HCT116 (cell line): ENCODE measurements at regions not wholly inside any gene's neighbourhood (a gene's known extent, or its start where the extent isn't known, plus 50 kb on each side); places are given as distances from the start of the nearest gene placed in this dataset.

Experiments
- ATF3 ChIP-seq: IDR thresholded peaks from 2 replicates; pipeline ENCODE4 v1.6.1; 2012
- CTCF ChIP-seq, 3 experiments: fragments of 200-600 bp in 1 of 3; sonication (generic) in 1 of 3; IDR thresholded peaks in 2 of 3; conservative IDR thresholded peaks in 1 of 3; 2 replicates each; pipeline ENCODE4 v1.5.1; 2012 to 2017; ENCODE audit warnings: low read depth in 2 of 3, low read length in 2 of 3, antibody characterized with exemption in 1 of 3, borderline replicate concordance in 1 of 3, control low read depth in 1 of 3, mild to moderate bottlenecking in 1 of 3, mixed read lengths in 1 of 3, mixed run types in 1 of 3, moderate library complexity in 1 of 3; ENCODE audit not compliant: insufficient read depth in 1 of 3
- EZH2 ChIP-seq: fragments of 200-600 bp; sonication (generic); IDR thresholded peaks from 2 replicates; pipeline ENCODE4 v1.6.1; 2017; ENCODE audit warnings: antibody characterized with exemption, mixed run types
- EZH2phosphoT487 ChIP-seq: fragments of 200-600 bp; IDR thresholded peaks from 2 replicates; pipeline ENCODE4 v1.6.1; 2018; ENCODE audit warnings: antibody characterized with exemption, borderline replicate concordance
- MAX ChIP-seq: IDR thresholded peaks from 2 replicates; pipeline ENCODE4 v1.6.1; 2012
- POLR2A ChIP-seq: IDR thresholded peaks from 2 replicates; pipeline ENCODE4 v1.7.0; 2011; ENCODE audit warnings: borderline replicate concordance; ENCODE audit not compliant: insufficient read depth, insufficient read length; ENCODE audit errors: extremely low read depth
- POLR2AphosphoS5 ChIP-seq: IDR thresholded peaks from 2 replicates; pipeline ENCODE4 v1.6.1; 2011; ENCODE audit warnings: mild to moderate bottlenecking, low read depth, low read length, moderate library complexity
- RAD21 ChIP-seq: IDR thresholded peaks from 2 replicates; pipeline ENCODE4 v1.6.1; 2012; ENCODE audit warnings: low read depth, mild to moderate bottlenecking
- REST ChIP-seq: IDR thresholded peaks from 2 replicates; pipeline ENCODE4 v1.6.1; 2012; ENCODE audit warnings: low read depth
- SIN3A ChIP-seq: IDR thresholded peaks from 2 replicates; pipeline ENCODE4 v1.6.1; 2012; ENCODE audit warnings: low read depth
- SP1 ChIP-seq: IDR thresholded peaks from 2 replicates; pipeline ENCODE4 v1.6.1; 2012; ENCODE audit warnings: low read depth

GRCh38 chr12:98379106-98379505, 136.3 kb upstream of the TMPO start:
- 0 out of 6 replicates have a peak, but pooled peaks of 1 of the 3 experiments have one; percentile 20 for TF ChIP-seq CTCF (IDR thresholded peaks at IDR 0.05 in 2 of 3, conservative IDR thresholded peaks at IDR 0.05 in 1 of 3; ENCODE audit: borderline replicate concordance in 1 of 3, insufficient read depth in 1 of 3, low read depth in 2 of 3, low read length in 2 of 3)
- TF ChIP-seq REST, result no peak
- no peak for TF ChIP-seq EZH2phosphoT487
- TF ChIP-seq POLR2AphosphoS5, result no peak
- no peak for TF ChIP-seq POLR2A
- TF ChIP-seq EZH2, result no peak
- no peak for TF ChIP-seq SP1
- TF ChIP-seq SIN3A, result no peak
- TF ChIP-seq RAD21, result no peak
- no peak for TF ChIP-seq ATF3
- no peak for TF ChIP-seq MAX
